ELR (cell line): ENCODE measurements at regions not wholly inside any gene's neighbourhood (a gene's known extent, or its start where the extent isn't known, plus 50 kb on each side); places are given as distances from the start of the nearest gene placed in this dataset.
A peak's percentile ranks its signal among the peaks of the same experiment; 100 is the strongest.

Experiments used
- DNase-seq: peaks from one replicate; pipeline ENCODE4 v3.0.0-alpha.2; 2015; ENCODE audit warnings: low read depth

- DNase-seq, result no peak
Observed at GRCh38 chr18:39515299-39515698, 1949.7 kb upstream of the CELF4 start.

- DNase-seq, result no peak
Observed at GRCh38 chr18:39513186-39513585, 1947.6 kb upstream of the CELF4 start.

- DNase-seq, result no peak
Observed at GRCh38 chr18:39506581-39507330, 1941.2 kb upstream of the CELF4 start.

- DNase-seq, result no peak
Observed at GRCh38 chr18:39500306-39500705, 1934.7 kb upstream of the CELF4 start.

GRCh38 chr18:39497821-39498220 is 1932.2 kb upstream of the CELF4 start:
- DNase-seq, result no peak

- DNase-seq, result no peak
Observed at GRCh38 chr18:39496986-39497385, 1931.4 kb upstream of the CELF4 start.

GRCh38 chr18:39494211-39494896 is 1928.8 kb upstream of the CELF4 start:
- DNase-seq, result no peak

GRCh38 chr18:39491408-39491807 is 1925.8 kb upstream of the CELF4 start:
- no peak for DNase-seq

GRCh38 chr18:39489431-39489830 is 1923.8 kb upstream of the CELF4 start:
- DNase-seq, result no peak

- DNase-seq, result no peak
Observed at GRCh38 chr18:39487932-39488331, 1922.3 kb upstream of the CELF4 start.

GRCh38 chr18:39486268-39486667 is 1920.7 kb upstream of the CELF4 start:
- no peak for DNase-seq

GRCh38 chr18:39485696-39486095 is 1920.1 kb upstream of the CELF4 start:
- peak; percentile 39 for DNase-seq

GRCh38 chr18:39481281-39481680 is 1915.7 kb upstream of the CELF4 start:
- no peak for DNase-seq

GRCh38 chr18:39480494-39481195 is 1915.0 kb upstream of the CELF4 start:
- peak; percentile 7 for DNase-seq

GRCh38 chr18:39464006-39464405 is 1898.4 kb upstream of the CELF4 start:
- DNase-seq, result peak; percentile 18

- DNase-seq, result peak; percentile 79
Observed at GRCh38 chr18:39462436-39462835, 1896.8 kb upstream of the CELF4 start.

- no peak for DNase-seq
Observed at GRCh38 chr18:39460136-39460535, 1894.5 kb upstream of the CELF4 start.

GRCh38 chr18:39455285-39455684 is 1889.7 kb upstream of the CELF4 start:
- peak; percentile 67 for DNase-seq

- no peak for DNase-seq
Observed at GRCh38 chr18:39454866-39455265, 1889.3 kb upstream of the CELF4 start.

GRCh38 chr18:39453882-39454281 is 1888.3 kb upstream of the CELF4 start:
- peak; percentile 17 for DNase-seq

GRCh38 chr18:39453356-39453755 is 1887.8 kb upstream of the CELF4 start:
- DNase-seq, result no peak

- no peak for DNase-seq
Observed at GRCh38 chr18:39450958-39451357, 1885.4 kb upstream of the CELF4 start.

- no peak for DNase-seq
Observed at GRCh38 chr18:39449566-39449965, 1884.0 kb upstream of the CELF4 start.
